OCI-LY7 (cell line): ENCODE measurements at regions not wholly inside any gene's neighbourhood (a gene's known extent, or its start where the extent isn't known, plus 50 kb on each side); places are given as distances from the start of the nearest gene placed in this dataset.

Experiments used
- CTCF ChIP-seq: fragments of 200-600 bp; sonication (generic); conservative IDR thresholded peaks from 2 replicates; pipeline ENCODE4 v1.5.1; 2014; ENCODE audit warnings: mild to moderate bottlenecking, antibody characterized with exemption, low read length, moderate library complexity, mixed read lengths
- EZH2phosphoT487 ChIP-seq: fragments of 200-600 bp; sonication (generic); IDR thresholded peaks from 2 replicates; pipeline ENCODE4 v1.6.1; 2018; ENCODE audit warnings: low read depth, borderline replicate concordance, mild to moderate bottlenecking, mixed run types, antibody characterized with exemption, low read length, moderate library complexity, mixed read lengths

- TF ChIP-seq CTCF (no peak), EZH2phosphoT487 (no peak)
These were observed 1418.2 kb downstream of the TBC1D22A start for GRCh38 chr22:48180631-48181030.
